ENCODE measurements at regions not wholly inside any gene's neighbourhood (a gene's known extent, or its start where the extent isn't known, plus 50 kb on each side); places are given as distances from the start of the nearest gene placed in this dataset.

DNA sequence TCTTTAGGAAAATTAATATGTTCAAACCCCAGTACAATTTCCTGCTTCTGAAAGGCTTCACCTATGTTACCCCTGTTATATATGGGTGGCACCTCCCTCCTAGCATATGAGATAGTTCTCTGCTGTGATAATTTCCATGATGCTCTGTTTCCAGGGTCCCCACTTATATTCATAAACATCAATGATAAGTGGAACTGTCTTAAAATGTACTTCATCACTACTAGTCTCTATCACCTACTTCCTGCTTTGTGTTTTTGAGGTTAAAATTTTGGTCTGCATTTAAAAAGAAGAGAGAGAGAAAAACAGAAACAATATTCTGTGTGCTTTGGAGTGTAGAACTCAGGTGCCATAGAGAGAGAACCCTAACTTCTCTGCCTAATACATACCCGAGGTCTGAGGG, 234.7 kb downstream of the HTR1A start:
- no peak for DNase-seq (ENCODE audit: low spot score)

DNA sequence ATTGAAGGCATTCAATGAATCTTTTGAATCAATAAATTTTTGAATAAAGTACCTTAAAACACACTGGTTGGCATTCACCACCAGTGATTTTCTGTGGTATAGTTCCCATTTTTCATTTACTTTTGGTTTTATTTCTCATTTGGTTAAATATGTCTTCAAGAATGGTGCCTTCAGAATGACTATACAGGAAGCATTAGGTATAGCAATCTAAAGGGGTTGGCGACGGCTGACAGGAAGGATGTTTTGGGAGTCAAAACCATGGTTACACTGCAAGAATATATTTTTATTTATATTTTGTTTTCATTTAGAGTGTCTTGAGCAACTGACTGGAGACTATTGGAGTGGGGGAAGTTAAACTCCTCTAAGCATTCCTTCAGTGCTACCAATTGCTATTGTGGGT, 235.7 kb downstream of the HTR1A start:
- no peak for DNase-seq (ENCODE audit: low spot score)

DNA sequence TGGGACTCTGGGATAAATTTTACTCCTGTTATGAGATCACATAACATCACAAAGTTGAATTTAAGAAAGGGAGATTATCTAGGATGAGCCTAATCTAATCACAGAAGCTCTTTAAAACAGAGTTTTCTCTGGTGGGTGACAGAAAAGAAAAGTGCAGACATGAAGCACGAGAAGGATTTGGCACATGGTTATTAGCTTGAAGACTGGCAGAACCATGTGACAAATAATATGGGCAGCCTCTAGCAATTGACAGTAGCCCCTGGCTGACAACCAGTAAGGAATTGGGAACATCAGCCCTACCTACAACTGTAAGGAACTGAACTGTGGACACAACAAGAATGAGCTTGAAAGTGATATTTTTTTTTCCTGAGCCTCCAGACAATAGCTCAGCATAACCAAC, 243.1 kb downstream of the HTR1A start:
- no peak for DNase-seq (ENCODE audit: low spot score)

DNA sequence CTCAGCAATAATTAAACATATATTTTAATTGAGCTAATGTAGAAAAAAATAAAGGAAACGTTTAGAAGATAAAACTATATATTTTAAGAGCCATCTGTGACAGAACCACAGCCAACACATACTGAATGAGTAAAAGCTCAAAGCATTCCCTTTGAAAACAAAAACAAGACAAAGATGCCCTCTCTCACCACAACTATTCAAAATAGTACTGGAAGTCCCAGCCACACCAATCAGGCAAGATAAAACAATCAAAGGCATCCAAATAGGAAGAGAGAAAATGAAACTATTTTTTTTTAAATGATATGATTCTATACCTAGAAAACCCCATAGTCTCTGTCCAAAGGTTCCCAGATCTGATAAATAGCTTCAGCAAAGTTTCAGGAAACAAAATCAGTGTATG, 262.0 kb downstream of the HTR1A start:
- DNase-seq (ENCODE audit: low spot score), result no peak

- DNase-seq (ENCODE audit: low spot score), result no peak
These were observed 264.4 kb downstream of the HTR1A start for GRCh38 chr5:63697811-63698210.

DNA sequence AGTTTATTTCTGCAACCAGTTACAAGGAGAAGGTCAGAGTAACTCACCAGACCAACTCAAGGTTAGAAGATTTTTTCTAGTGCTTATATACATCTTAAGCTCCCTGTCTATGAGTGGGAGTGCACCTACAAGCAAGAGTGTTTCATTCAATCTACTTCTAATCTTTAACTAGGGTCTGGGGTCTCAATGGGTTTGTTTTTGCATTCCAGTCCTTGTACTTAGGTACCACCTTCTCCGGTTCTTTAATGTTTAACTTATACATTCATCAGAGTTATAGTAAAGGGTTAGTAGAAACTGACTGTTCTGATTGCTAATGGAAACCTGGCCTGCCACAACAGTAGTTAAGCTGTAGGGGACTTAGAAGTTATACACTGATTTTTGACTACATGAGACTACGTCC, 271.7 kb downstream of the HTR1A start:
- no peak for DNase-seq (ENCODE audit: low spot score)

- DNase-seq (ENCODE audit: low spot score), result no peak
These were observed 274.3 kb downstream of the HTR1A start for GRCh38 chr5:63687854-63688516.

GRCh38 chr5:63686938-63687337, 275.3 kb downstream of the HTR1A start:
- DNase-seq (ENCODE audit: low spot score), result no peak

DNA sequence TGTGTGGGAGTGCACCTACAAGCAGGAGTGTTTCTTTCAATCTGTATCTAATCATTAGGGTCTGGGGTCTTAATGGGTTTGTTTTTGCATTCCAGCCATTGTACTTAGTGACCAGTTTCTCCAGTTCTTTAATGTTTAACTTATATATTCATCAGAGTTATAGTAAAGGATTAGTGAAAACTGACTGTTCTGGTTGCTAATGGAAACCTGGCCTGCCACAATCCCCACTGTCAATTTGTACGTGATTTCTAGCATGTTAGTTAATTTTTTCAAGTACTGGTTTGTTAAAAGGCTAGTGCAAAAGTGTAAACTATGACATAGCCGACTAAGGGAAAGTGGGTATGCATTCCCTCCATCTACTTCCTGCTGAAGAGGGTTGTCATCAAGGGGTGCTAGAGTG, 276.1 kb downstream of the HTR1A start:
- DNase-seq (ENCODE audit: low spot score), result no peak

- no peak for DNase-seq (ENCODE audit: low spot score)
These were observed 276.8 kb downstream of the HTR1A start for GRCh38 chr5:63685454-63685853.

DNA sequence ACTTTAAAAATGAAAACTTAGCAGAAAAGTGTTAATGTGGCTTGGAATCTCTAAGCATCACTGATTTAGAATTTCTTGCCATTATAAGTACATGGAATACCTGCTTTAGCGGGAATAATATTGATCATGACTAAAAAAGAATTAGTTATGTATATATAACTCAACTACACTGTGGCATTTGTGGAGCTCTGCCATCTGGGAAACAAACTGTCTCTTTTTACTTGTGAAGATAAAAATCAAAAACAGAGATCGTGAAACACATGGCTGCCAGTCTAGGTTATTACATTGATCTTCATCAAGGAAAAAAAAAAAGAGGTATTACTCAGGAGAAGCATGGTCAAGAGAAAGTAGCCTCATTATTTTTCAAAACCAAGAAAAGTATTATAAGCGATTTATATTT, 287.4 kb downstream of the HTR1A start:
- DNase-seq (ENCODE audit: low spot score), result no peak

- no peak for DNase-seq (ENCODE audit: low spot score)
These were observed 307.2 kb downstream of the HTR1A start for GRCh38 chr5:63655043-63655442.

DNA sequence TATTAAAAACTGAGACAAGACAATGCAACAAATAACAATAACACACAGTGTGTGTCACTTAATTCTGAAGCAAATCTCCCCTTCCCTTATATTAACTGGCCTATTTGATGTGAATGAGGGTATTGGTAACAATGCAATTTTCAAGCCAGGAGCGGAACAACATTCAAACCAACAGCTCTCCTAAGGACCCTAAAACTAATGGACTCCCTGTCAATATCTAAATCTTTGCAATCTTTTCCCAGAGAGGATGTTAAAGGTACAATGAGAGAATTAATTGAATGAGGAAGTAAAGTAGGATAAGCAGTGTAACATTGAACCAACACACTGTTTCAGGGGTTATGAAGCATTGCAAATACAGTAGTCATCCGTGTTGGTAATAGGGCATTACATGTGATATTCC, 311.7 kb downstream of the HTR1A start:
- DNase-seq (ENCODE audit: low spot score), result no peak

DNA sequence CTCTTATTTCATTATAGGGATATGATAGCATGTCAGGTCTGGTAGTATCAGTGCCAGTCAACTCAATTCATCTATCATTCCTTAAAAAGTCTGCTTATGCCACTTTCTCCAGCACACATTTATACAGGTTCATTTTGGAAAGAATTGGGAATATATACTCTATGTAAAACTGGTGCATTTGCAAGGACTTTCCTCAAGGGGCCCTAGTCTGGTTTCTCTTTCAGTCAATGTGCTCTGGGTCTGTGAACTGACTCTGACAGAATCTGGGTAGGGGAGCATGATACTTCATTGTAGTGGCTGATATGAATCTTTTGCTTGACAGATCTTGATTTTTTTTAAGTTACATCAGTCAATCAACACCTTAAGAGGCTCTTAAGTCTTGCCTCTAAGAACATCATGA, 313.9 kb downstream of the HTR1A start:
- DNase-seq (ENCODE audit: low spot score), result peak; percentile 0

- no peak for DNase-seq (ENCODE audit: low spot score)
These were observed 332.2 kb downstream of the HTR1A start for GRCh38 chr5:63629951-63630630.

GRCh38 chr5:63613442-63613841, 348.8 kb downstream of the HTR1A start:
- DNase-seq (ENCODE audit: low spot score), result no peak

DNA sequence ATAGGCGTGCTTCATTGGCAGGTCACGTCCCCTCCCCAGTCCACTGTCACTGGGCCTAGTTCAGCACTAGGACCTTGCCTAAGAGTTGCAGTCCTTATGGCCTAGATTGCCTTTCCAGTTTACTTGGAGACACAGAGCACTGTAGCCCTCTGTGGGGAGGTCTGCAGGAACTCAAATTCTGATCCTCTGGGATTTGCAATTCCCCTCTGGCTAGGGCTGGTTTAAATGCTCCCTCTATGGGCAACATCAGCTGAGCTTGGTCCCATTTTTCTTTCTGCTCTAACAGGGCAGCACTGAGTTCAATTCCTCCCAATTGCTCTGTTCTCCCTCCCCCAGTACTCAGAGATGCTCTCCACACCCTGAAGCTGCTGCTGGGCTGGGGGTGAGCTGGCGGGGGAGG, 358.2 kb downstream of the HTR1A start:
- no peak for DNase-seq (ENCODE audit: low spot score)

- no peak for DNase-seq (ENCODE audit: low spot score)
These were observed 359.3 kb downstream of the HTR1A start for GRCh38 chr5:63602971-63603370.

- no peak for DNase-seq (ENCODE audit: low spot score)
These were observed 366.0 kb downstream of the HTR1A start for GRCh38 chr5:63596254-63596653.

GRCh38 chr5:63573380-63573779, 388.9 kb downstream of the HTR1A start:
- no peak for DNase-seq (ENCODE audit: low spot score)

GRCh38 chr5:63572740-63573139, 389.5 kb downstream of the HTR1A start:
- no peak for DNase-seq (ENCODE audit: low spot score)

DNA sequence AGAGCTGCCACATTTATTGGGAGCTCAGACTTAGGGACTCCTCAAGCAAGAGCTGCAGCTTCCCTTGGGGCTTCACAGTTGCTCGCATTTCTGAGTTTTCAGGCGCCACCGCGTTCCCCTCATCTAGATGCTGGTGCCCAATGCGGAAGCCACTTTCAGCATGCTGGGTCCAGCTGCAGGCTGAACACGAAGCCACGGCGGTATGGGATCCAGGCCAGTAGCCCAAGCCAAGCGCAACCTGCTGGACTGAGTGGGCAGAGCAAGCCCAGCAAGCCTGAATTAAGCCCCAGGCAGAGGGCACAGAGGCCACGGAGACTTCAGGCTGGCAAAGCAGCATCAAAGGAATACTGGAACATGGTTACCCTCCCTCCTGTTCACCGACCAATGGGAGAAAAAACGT, 391.5 kb downstream of the HTR1A start:
- no peak for DNase-seq (ENCODE audit: low spot score)

DNA sequence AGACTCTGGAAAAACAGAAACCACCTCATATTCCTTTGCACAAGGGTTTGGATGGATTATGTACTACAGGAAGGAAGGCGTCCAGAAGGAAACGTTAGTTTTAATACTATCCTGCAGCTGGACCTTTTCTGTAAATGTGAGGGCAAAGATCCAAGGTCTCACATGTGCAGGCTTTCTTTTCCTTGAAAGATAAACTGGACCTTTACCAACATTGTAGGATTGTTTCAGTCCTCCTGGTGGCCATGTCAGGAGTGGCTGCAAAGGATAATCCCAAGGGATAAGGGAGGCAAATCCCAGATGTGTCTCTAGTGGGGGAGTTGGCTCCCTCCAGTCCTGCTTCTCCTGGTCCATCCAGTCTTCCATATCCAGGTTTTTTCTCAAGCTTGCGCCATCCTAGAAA, 397.5 kb downstream of the HTR1A start:
- DNase-seq (ENCODE audit: low spot score), result no peak
